PC-3 (cell line): ENCODE measurements at regions not wholly inside any gene's neighbourhood (a gene's known extent, or its start where the extent isn't known, plus 50 kb on each side); places are given as distances from the start of the nearest gene placed in this dataset.

Source experiments
- ATAC-seq: fragments of 200-7000 bp; cut with Tn5 transposase; 2 replicates; pipeline ENCODE4 v1.9.1; 2020; ENCODE audit warnings: mild to moderate bottlenecking, moderate library complexity
- BruUV-seq: library from RNA; stranded (reverse); fragments of 400-500 nt; replicated peaks from 2 replicates; lab custom pipeline; 2021; lab: Mats Ljungman, UMichigan
- CTCF ChIA-PET: fragments of 300-600 bp; sonication (Branson Sonifier 250); formaldehyde crosslinking; loops from one replicate; lab custom pipeline; 2022; ENCODE audit warnings: antibody characterized with exemption; lab: Charles Lee
- POLR2A ChIA-PET: fragments of 300-600 bp; sonication (Branson Sonifier 250); formaldehyde crosslinking; loops from one replicate; lab custom pipeline; 2022; ENCODE audit warnings: antibody characterized with exemption; ENCODE audit not compliant: unreplicated experiment; lab: Charles Lee
- DNase-seq: peaks from one replicate; pipeline ENCODE4 v3.0.0-alpha.2; 2015
- H2AFZ ChIP-seq: fragments of 300-600 bp; sonication (generic); 2 replicates; pipeline ENCODE4 v1.6.0; 2016; ENCODE audit warnings: antibody characterized with exemption, low read length
- H3F3A ChIP-seq: fragments of 300-600 bp; sonication (generic); one replicate; pipeline ENCODE4 v1.6.0; 2017; ENCODE audit warnings: antibody characterized with exemption, low read length, control low read depth, mild to moderate bottlenecking; ENCODE audit not compliant: unreplicated experiment
- H3K27ac ChIP-seq: fragments of 300-600 bp; sonication (generic); 2 replicates; pipeline ENCODE4 v1.5.1; 2016; ENCODE audit warnings: mild to moderate bottlenecking, low read length
- H3K27me3 ChIP-seq: fragments of 300-600 bp; sonication (generic); 2 replicates; pipeline ENCODE4 v1.6.1; 2016; ENCODE audit warnings: low read length, mixed read lengths
- H3K36me3 ChIP-seq: fragments of 300-600 bp; sonication (generic); 2 replicates; pipeline ENCODE4 v1.6.1; 2016; ENCODE audit warnings: low read depth, mixed run types, low read length, mixed read lengths
- H3K4me1 ChIP-seq: fragments of 300-600 bp; sonication (generic); 2 replicates; pipeline ENCODE4 v1.5.1; 2016; ENCODE audit warnings: low read length; ENCODE audit not compliant: insufficient read depth
- H3K4me2 ChIP-seq: fragments of 300-600 bp; sonication (generic); 2 replicates; pipeline ENCODE4 v1.6.0; 2016; ENCODE audit warnings: low read length
- H3K4me3 ChIP-seq: fragments of 300-600 bp; sonication (generic); 2 replicates; pipeline ENCODE4 v1.5.1; 2016; ENCODE audit warnings: mild to moderate bottlenecking, low read length, mixed read lengths
- H3K79me2 ChIP-seq: fragments of 300-600 bp; sonication (generic); 2 replicates; pipeline ENCODE4 v1.6.1; 2017; ENCODE audit warnings: low read length, mixed read lengths
- H3K9ac ChIP-seq: fragments of 300-600 bp; sonication (generic); 2 replicates; pipeline ENCODE4 v1.6.0; 2016; ENCODE audit warnings: mild to moderate bottlenecking, low read length
- H3K9me2 ChIP-seq: fragments of 300-600 bp; sonication (generic); replicated peaks from 2 replicates; pipeline ENCODE4 v1.6.1; 2016; ENCODE audit warnings: mixed run types, low read length, mixed read lengths
- H3K9me3 ChIP-seq: fragments of 300-600 bp; sonication (generic); 2 replicates; pipeline ENCODE4 v1.6.1; 2016; ENCODE audit warnings: low read length, mixed read lengths
- H4K20me1 ChIP-seq: fragments of 300-600 bp; sonication (generic); 2 replicates; pipeline ENCODE4 v1.6.1; 2016; ENCODE audit warnings: low read length, mixed read lengths
- EZH2 ChIP-seq: fragments of 300-600 bp; sonication (generic); IDR thresholded peaks from one replicate; pipeline ENCODE4 v1.6.1; 2017; ENCODE audit warnings: antibody characterized with exemption, mild to moderate bottlenecking, low read length; ENCODE audit not compliant: unreplicated experiment
- EZH2phosphoT487 ChIP-seq: fragments of 300-600 bp; sonication (generic); IDR thresholded peaks from 2 replicates; pipeline ENCODE4 v1.6.1; 2018; ENCODE audit warnings: mild to moderate bottlenecking, antibody characterized with exemption, low read length, borderline replicate concordance
- intact Hi-C: fragments of 100-400 bp; cut with micrococcal nuclease; formaldehyde crosslinking; loops from 2 replicates; pipeline ENCODE4 v1.9.0; 2023
- TF ChIP-seq, protein P1 (sequence below): fragments of 300-600 bp; sonication (generic); conservative IDR thresholded peaks from 2 replicates; pipeline ENCODE4 v1.5.1; 2017; ENCODE audit warnings: antibody characterized with exemption, low read depth, mild to moderate bottlenecking, low read length

DNA sequence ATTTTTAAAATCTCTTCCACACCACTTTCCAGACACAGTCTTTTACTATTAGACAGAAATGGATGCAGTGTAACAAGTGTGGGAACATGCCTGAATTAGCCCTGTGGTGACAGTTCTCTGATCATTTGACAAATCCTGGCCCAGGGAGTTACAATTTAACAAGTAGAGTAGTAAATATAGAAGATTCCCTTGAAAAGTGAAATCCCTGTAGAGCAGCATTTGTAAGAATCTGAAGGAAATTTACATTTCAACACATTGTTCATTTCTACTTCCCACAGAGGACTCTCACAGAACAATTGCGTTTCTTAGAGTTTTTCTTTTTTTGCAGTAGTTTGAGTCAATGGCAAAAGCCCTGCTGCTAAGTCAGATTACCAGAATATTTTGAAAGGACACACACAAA is 458.3 kb upstream of the BRINP3 start:
- no peaks in the 10 kb centered on the region for H3K79me2 ChIP-seq
- ATAC-seq (no peak), DNase-seq (no peak)
- no peak overlapping the region for H2AFZ ChIP-seq
- TF ChIP-seq EZH2: no peak
- TF ChIP-seq EZH2phosphoT487: no peak
- TF ChIP-seq, protein P1, sequence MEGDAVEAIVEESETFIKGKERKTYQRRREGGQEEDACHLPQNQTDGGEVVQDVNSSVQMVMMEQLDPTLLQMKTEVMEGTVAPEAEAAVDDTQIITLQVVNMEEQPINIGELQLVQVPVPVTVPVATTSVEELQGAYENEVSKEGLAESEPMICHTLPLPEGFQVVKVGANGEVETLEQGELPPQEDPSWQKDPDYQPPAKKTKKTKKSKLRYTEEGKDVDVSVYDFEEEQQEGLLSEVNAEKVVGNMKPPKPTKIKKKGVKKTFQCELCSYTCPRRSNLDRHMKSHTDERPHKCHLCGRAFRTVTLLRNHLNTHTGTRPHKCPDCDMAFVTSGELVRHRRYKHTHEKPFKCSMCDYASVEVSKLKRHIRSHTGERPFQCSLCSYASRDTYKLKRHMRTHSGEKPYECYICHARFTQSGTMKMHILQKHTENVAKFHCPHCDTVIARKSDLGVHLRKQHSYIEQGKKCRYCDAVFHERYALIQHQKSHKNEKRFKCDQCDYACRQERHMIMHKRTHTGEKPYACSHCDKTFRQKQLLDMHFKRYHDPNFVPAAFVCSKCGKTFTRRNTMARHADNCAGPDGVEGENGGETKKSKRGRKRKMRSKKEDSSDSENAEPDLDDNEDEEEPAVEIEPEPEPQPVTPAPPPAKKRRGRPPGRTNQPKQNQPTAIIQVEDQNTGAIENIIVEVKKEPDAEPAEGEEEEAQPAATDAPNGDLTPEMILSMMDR: no peak
- no peaks in the 10 kb centered on the region for H3K9me3 ChIP-seq
- ChIA-PET CTCF (no interaction called here), POLR2A (no interaction called here)
- no TSS peak for BruUV-seq
- no peaks in the 10 kb centered on the region for H3K4me1 ChIP-seq
- no peak overlapping the region for H3K27ac ChIP-seq
- no peak overlapping the region for H3K4me2 ChIP-seq
- no peaks in the 10 kb centered on the region for H3K36me3 ChIP-seq
- H3K9me2 ChIP-seq: no peaks in the 10 kb centered on the region
- no peaks in the 10 kb centered on the region for H3F3A ChIP-seq
- H3K9ac ChIP-seq: no peak overlapping the region
- H3K4me3 ChIP-seq: no peak overlapping the region
- H4K20me1 ChIP-seq: no peaks in the 10 kb centered on the region
- intact Hi-C loops: no loop called here
- 0 out of 2 replicates have a peak, but pooled peaks cover 6% of the 10 kb centered on the region for H3K27me3 ChIP-seq

DNA sequence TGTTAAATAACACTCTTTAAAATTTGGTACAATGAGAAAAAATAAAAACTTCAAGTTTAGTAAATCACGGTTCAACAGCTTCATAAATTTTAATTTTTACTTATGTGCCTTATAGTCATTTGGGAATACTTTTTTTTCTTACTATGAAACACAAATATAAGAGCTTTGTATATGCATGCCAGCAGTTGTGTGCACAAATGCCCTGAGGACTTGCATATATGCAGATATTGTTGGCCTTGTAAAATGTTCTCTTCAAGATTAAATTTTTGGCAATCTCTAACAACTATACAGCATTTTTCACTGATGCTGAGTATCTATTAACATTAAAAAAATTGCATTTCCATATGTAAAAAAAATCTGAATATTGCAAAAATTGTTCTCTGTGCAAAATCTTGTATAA is 458.7 kb upstream of the BRINP3 start:
- DNase-seq: no peak
- H3K9me2 ChIP-seq: no peaks in the 10 kb centered on the region
- intact Hi-C loops: no loop called here
- H3K4me1 ChIP-seq: no peaks in the 10 kb centered on the region
- H3K4me3 ChIP-seq: no peak overlapping the region
- BruUV-seq: no TSS peak
- no peaks in the 10 kb centered on the region for H3K79me2 ChIP-seq
- 0 out of 2 replicates have a peak, but pooled peaks cover 6% of the 10 kb centered on the region for H3K27me3 ChIP-seq
- CTCF ChIA-PET: interaction anchor here (0.6 kb wide), 1 partner anchor 303 kb away, joined by 4 read pairs; no protein-coding TSS in a partner anchor
- H3K9ac ChIP-seq: no peak overlapping the region
- no peaks in the 10 kb centered on the region for H4K20me1 ChIP-seq
- H3F3A ChIP-seq: no peaks in the 10 kb centered on the region
- no peak overlapping the region for H3K4me2 ChIP-seq
- no peaks in the 10 kb centered on the region for H3K36me3 ChIP-seq
- H3K27ac ChIP-seq: no peak overlapping the region
- H2AFZ ChIP-seq: no peak overlapping the region
- POLR2A ChIA-PET: no interaction called here
- no peaks in the 10 kb centered on the region for H3K9me3 ChIP-seq
- no peak for TF ChIP-seq EZH2
- TF ChIP-seq, protein P1: no peak
- TF ChIP-seq EZH2phosphoT487: no peak
- ATAC-seq: no peak

DNA sequence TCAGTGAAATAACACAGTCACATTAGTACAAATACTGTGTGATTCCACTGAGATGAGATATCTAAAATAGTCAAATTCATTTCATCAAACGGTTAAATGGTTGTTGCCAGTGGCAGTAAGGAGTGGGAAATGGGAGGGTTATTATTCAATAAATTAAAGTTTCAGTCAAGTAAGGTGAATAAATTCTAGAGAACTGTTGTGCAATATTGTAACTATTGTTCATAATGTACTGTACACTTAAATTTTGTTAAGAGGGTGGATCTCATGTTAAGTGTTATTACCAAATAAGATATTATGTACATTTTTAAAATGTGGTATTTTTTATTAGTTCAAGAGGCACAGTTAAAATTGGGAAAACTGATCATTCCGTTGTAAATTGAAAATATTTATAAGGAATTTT is 463.3 kb upstream of the BRINP3 start:
- H3K9me3 ChIP-seq: no peaks in the 10 kb centered on the region
- H3K27ac ChIP-seq: no peak overlapping the region
- intact Hi-C loops: no loop called here
- no peaks in the 10 kb centered on the region for H3K36me3 ChIP-seq
- H3K9ac ChIP-seq: no peak overlapping the region
- H3F3A ChIP-seq: no peaks in the 10 kb centered on the region
- 0 out of 2 replicates have a peak, but pooled peaks cover 6% of the 10 kb centered on the region for H3K27me3 ChIP-seq
- H3K4me3 ChIP-seq: no peak overlapping the region
- DNase-seq (no peak), ATAC-seq (no peak)
- no peaks in the 10 kb centered on the region for H3K9me2 ChIP-seq
- H4K20me1 ChIP-seq: no peaks in the 10 kb centered on the region
- no TSS peak for BruUV-seq
- POLR2A ChIA-PET: no interaction called here
- TF ChIP-seq EZH2phosphoT487: no peak
- TF ChIP-seq, protein P1: no peak
- no peak for TF ChIP-seq EZH2
- no peaks in the 10 kb centered on the region for H3K4me1 ChIP-seq
- CTCF ChIA-PET: no interaction called here
- H3K79me2 ChIP-seq: no peaks in the 10 kb centered on the region
- H2AFZ ChIP-seq: no peak overlapping the region
- H3K4me2 ChIP-seq: no peak overlapping the region
